Peyer's patch (tissue), 4 donors: ENCODE measurements at regions not wholly inside any gene's neighbourhood (a gene's known extent, or its start where the extent isn't known, plus 50 kb on each side); places are given as distances from the start of the nearest gene placed in this dataset.
"Not testable (repeated sequence)": the region's sequence is repeated elsewhere in the genome, so short reads cannot be mapped to it uniquely, and the experiment has no call there.

Experiments
- DNase-seq, 3 donors: peaks; one replicate each; pipeline ENCODE4 v3.0.0-alpha.2; 2017 to 2019
- H3K27ac ChIP-seq, 4 donors: fragments of 200-600 bp; sonication (generic); one replicate each; pipeline ENCODE4 v1.5.1; 2016 to 2019
- H3K27me3 ChIP-seq, 2 donors: fragments of 200-600 bp; sonication (generic); one replicate each; pipeline ENCODE4 v1.5.1; 2019
- H3K36me3 ChIP-seq, 3 donors: fragments of 200-600 bp; sonication (generic); one replicate each; pipeline ENCODE4 v1.5.1; 2016 to 2019
- H3K4me1 ChIP-seq, 4 donors: fragments of 200-600 bp; sonication (generic); one replicate each; pipeline ENCODE4 v1.5.1; 2016 to 2019
- H3K4me3 ChIP-seq, 4 donors: fragments of 200-600 bp; sonication (generic); 1 replicate in 3 of 4; 2 replicates in 1 of 4; pipeline ENCODE4 v1.5.1; 2016 to 2019; ENCODE audit warnings: mild to moderate bottlenecking in 1 of 4
- H3K9me3 ChIP-seq, 4 donors: fragments of 200-600 bp; sonication (generic); one replicate each; pipeline ENCODE4 v1.5.1; 2016 to 2019; ENCODE audit warnings: mild to moderate bottlenecking in 1 of 4
- POLR2A ChIP-seq, 2 donors: fragments of 450-650 bp; IDR thresholded peaks; one replicate each; pipeline ENCODE4 v1.5.1; 2017; ENCODE audit warnings: antibody characterized with exemption in 2 of 2, mild to moderate bottlenecking in 2 of 2, moderate library complexity in 2 of 2
- TF ChIP-seq, protein P1 (sequence below), 6 experiments: fragments of 450-650 bp in 4 of 6; fragments of 200-600 bp in 2 of 6; sonication (generic) in 1 of 6; IDR thresholded peaks; one replicate each; pipeline ENCODE4 v1.5.1; 2017 to 2019; ENCODE audit warnings: antibody characterized with exemption in 6 of 6, mild to moderate bottlenecking in 3 of 6, moderate library complexity in 1 of 6

GRCh38 chr21:19475525-19475924, 1071.9 kb upstream of the TMPRSS15 start:
- Histone ChIP-seq H3K4me3 (no peak overlapping the region), H3K9me3 (no peaks in the 10 kb centered on the region), H3K27ac (no peak overlapping the region), H3K36me3 (no peaks in the 10 kb centered on the region), H3K4me1 (no peaks in the 10 kb centered on the region), H3K27me3 (no peaks in the 10 kb centered on the region)
- DNase-seq = no peak
- TF ChIP-seq POLR2A (IDR thresholded peaks at IDR 0.05) = no peak
- TF ChIP-seq, protein P1, sequence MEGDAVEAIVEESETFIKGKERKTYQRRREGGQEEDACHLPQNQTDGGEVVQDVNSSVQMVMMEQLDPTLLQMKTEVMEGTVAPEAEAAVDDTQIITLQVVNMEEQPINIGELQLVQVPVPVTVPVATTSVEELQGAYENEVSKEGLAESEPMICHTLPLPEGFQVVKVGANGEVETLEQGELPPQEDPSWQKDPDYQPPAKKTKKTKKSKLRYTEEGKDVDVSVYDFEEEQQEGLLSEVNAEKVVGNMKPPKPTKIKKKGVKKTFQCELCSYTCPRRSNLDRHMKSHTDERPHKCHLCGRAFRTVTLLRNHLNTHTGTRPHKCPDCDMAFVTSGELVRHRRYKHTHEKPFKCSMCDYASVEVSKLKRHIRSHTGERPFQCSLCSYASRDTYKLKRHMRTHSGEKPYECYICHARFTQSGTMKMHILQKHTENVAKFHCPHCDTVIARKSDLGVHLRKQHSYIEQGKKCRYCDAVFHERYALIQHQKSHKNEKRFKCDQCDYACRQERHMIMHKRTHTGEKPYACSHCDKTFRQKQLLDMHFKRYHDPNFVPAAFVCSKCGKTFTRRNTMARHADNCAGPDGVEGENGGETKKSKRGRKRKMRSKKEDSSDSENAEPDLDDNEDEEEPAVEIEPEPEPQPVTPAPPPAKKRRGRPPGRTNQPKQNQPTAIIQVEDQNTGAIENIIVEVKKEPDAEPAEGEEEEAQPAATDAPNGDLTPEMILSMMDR (IDR thresholded peaks at IDR 0.05) = no peak

GRCh38 chr21:19489930-19490329, 1086.3 kb upstream of the TMPRSS15 start:
- TF ChIP-seq POLR2A (IDR thresholded peaks at IDR 0.05) = no peak
- TF ChIP-seq, protein P1 (IDR thresholded peaks at IDR 0.05) = no peak
- Histone ChIP-seq H3K4me1 (no peaks in the 10 kb centered on the region), H3K9me3 (peaks cover 0 to 4% (median 0%) of the 10 kb centered on the region in 4 donors), H3K27me3 (no peaks in the 10 kb centered on the region), H3K4me3 (no peak overlapping the region), H3K36me3 (no peaks in the 10 kb centered on the region), H3K27ac (no peak overlapping the region)
- DNase-seq = no peak

DNA sequence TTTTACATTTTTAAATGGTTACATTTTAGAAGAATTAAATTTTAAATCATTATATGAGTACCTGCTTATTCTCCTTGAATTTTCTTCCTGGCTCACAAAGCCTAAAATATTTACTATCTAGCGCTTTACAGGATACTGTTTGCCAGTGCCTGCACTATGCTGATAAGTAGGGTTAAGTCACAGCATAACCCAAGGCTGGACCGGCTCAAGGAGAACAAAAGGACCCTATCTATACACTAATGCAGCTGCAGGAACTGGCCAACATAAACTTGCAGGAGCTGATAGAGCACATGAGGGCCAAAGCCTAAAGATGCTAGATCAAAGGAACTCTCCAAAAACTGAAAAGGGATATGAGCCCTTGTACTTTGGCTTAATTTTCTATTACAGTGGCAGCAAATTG, 1086.9 kb upstream of the TMPRSS15 start:
- no peak for DNase-seq
- no peak for TF ChIP-seq POLR2A (IDR thresholded peaks at IDR 0.05)
- TF ChIP-seq, protein P1 (IDR thresholded peaks at IDR 0.05) = no peak

GRCh38 chr21:19493437-19494241, 1090.1 kb upstream of the TMPRSS15 start:
- H3K4me3 ChIP-seq, H3K36me3 ChIP-seq, DNase-seq, H3K27ac ChIP-seq, H3K4me1 ChIP-seq, H3K9me3 ChIP-seq, H3K27me3 ChIP-seq: not testable (repeated sequence)

More for the DNA sequence above, 1086.9 kb upstream of the TMPRSS15 start:
- Histone ChIP-seq H3K4me3 (no peak overlapping the region), H3K27me3 (no peaks in the 10 kb centered on the region), H3K36me3 (no peaks in the 10 kb centered on the region), H3K9me3 (peaks cover 0 to 4% (median 0%) of the 10 kb centered on the region in 4 donors), H3K4me1 (no peaks in the 10 kb centered on the region), H3K27ac (no peak overlapping the region)

- no peak overlapping the region for H3K4me3 ChIP-seq
- H3K9me3 ChIP-seq = no peaks in the 10 kb centered on the region
- H3K27ac ChIP-seq = no peak overlapping the region
- H3K4me1 ChIP-seq = no peaks in the 10 kb centered on the region
- no peak for DNase-seq
- no peaks in the 10 kb centered on the region for H3K36me3 ChIP-seq
- TF ChIP-seq, protein P1 (IDR thresholded peaks at IDR 0.05) = no peak
- TF ChIP-seq POLR2A (IDR thresholded peaks at IDR 0.05) = no peak
- no peaks in the 10 kb centered on the region for H3K27me3 ChIP-seq
Measured at GRCh38 chr21:19501115-19501514, 1097.5 kb upstream of the TMPRSS15 start.

DNA sequence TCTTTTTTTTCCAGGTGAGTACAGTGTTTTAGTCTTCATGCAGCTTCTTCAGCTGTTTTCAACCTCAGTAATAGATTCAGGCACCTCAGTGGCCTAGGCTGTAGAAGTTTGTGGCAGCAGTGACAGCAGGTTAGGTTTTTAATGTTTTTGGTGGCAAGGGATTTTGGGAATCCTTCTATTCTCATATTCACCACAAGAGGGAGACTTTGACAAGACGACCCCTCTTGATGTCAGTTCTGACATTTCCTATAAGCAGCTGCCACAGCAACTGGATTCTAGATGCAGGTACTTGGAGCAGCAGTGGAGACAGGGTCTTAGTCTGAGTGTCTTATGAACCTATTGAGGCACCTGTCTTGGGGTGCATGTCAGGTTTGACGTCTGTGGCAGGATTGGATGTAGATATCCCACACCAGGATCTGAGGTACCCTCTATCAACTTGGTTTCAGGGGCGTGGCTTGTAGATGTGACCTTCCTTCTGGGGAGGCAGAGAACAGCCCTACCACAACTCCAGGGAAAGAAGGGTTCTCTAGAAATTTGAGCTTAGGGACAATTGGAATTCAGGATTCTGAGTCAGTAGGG, 1104.2 kb upstream of the TMPRSS15 start:
- DNase-seq = no peak
- Histone ChIP-seq H3K9me3 (no peaks in the 10 kb centered on the region), H3K27ac (no peak overlapping the region), H3K27me3 (no peaks in the 10 kb centered on the region), H3K4me1 (no peaks in the 10 kb centered on the region), H3K36me3 (no peaks in the 10 kb centered on the region), H3K4me3 (no peak overlapping the region)
- TF ChIP-seq POLR2A (IDR thresholded peaks at IDR 0.05) = no peak
- TF ChIP-seq, protein P1 (IDR thresholded peaks at IDR 0.05) = no peak
